HuH-7 (cell line): ENCODE measurements at regions not wholly inside any gene's neighbourhood (a gene's known extent, or its start where the extent isn't known, plus 50 kb on each side); places are given as distances from the start of the nearest gene placed in this dataset.
A peak's percentile ranks its signal among the peaks of the same experiment; 100 is the strongest.

Source experiments
- DNase-seq: peaks from one replicate; pipeline ENCODE4 v3.0.0; 2011; ENCODE audit warnings: low spot score

- DNase-seq = no peak
Observed at GRCh38 chr17:71398800-71399219, 722.0 kb upstream of the SOX9 start.

GRCh38 chr17:71399221-71399620, 721.6 kb upstream of the SOX9 start:
- DNase-seq = no peak

- no peak for DNase-seq
Observed at GRCh38 chr17:71399649-71400048, 721.2 kb upstream of the SOX9 start.

GRCh38 chr17:71402007-71402406, 718.8 kb upstream of the SOX9 start:
- DNase-seq = no peak

GRCh38 chr17:71402661-71403141, 718.1 kb upstream of the SOX9 start:
- DNase-seq = no peak

GRCh38 chr17:71405101-71405500, 715.7 kb upstream of the SOX9 start:
- DNase-seq = no peak

GRCh38 chr17:71407981-71408380, 712.8 kb upstream of the SOX9 start:
- no peak for DNase-seq

- DNase-seq = no peak
Observed at GRCh38 chr17:71409137-71409536, 711.7 kb upstream of the SOX9 start.

GRCh38 chr17:71409712-71410111, 711.1 kb upstream of the SOX9 start:
- no peak for DNase-seq

GRCh38 chr17:71412803-71413202, 708.0 kb upstream of the SOX9 start:
- no peak for DNase-seq

- DNase-seq = no peak
Observed at GRCh38 chr17:71413935-71414334, 706.9 kb upstream of the SOX9 start.

GRCh38 chr17:71417142-71417541, 703.7 kb upstream of the SOX9 start:
- no peak for DNase-seq

- DNase-seq = no peak
Observed at GRCh38 chr17:71422968-71423367, 697.9 kb upstream of the SOX9 start.

- no peak for DNase-seq
Observed at GRCh38 chr17:71423871-71424546, 696.8 kb upstream of the SOX9 start.

- DNase-seq = no peak
Observed at GRCh38 chr17:71427801-71428200, 693.0 kb upstream of the SOX9 start.

- DNase-seq = no peak
Observed at GRCh38 chr17:71428897-71429296, 691.9 kb upstream of the SOX9 start.

- no peak for DNase-seq
Observed at GRCh38 chr17:71430281-71430680, 690.5 kb upstream of the SOX9 start.

- DNase-seq = no peak
Observed at GRCh38 chr17:71431146-71431545, 689.7 kb upstream of the SOX9 start.

GRCh38 chr17:71432378-71433315, 688.2 kb upstream of the SOX9 start:
- no peak for DNase-seq

- no peak for DNase-seq
Observed at GRCh38 chr17:71434716-71435115, 686.1 kb upstream of the SOX9 start.

- no peak for DNase-seq
Observed at GRCh38 chr17:71436479-71436878, 684.3 kb upstream of the SOX9 start.

- no peak for DNase-seq
Observed at GRCh38 chr17:71437166-71437565, 683.7 kb upstream of the SOX9 start.

GRCh38 chr17:71438631-71439146, 682.1 kb upstream of the SOX9 start:
- DNase-seq = peak; percentile 1
